Endodermal cell (in vitro differentiated cells): ENCODE measurements at regions not wholly inside any gene's neighbourhood (a gene's known extent, or its start where the extent isn't known, plus 50 kb on each side); places are given as distances from the start of the nearest gene placed in this dataset.
A peak's percentile ranks its signal among the peaks of the same experiment; 100 is the strongest.

Experiments used
- DNase-seq: peaks from one replicate; pipeline ENCODE4 v3.0.0-alpha.2; 2017
- H3K27ac ChIP-seq: 2 replicates; pipeline ENCODE4 v1.5.1; 2013; ENCODE audit warnings: mild to moderate bottlenecking, low read depth, low read length, moderate library complexity
- H3K27me3 ChIP-seq: 2 replicates; pipeline ENCODE4 v1.6.1; 2013; ENCODE audit warnings: mild to moderate bottlenecking, low read length, moderate library complexity; ENCODE audit not compliant: insufficient read depth, control insufficient read depth, poor library complexity, severe bottlenecking
- H3K36me3 ChIP-seq: 2 replicates; pipeline ENCODE4 v1.7.0; 2013; ENCODE audit warnings: mild to moderate bottlenecking, low read length, moderate library complexity; ENCODE audit not compliant: control insufficient read depth, insufficient read depth
- H3K4me1 ChIP-seq: one replicate; pipeline ENCODE4 v1.7.0; 2013; ENCODE audit warnings: low read length; ENCODE audit not compliant: control insufficient read depth, insufficient read depth
- H3K4me3 ChIP-seq: 2 replicates; pipeline ENCODE4 v1.5.1; 2013; ENCODE audit warnings: mild to moderate bottlenecking, low read length, moderate library complexity
- H3K9ac ChIP-seq: 2 replicates; pipeline ENCODE4 v1.6.1; 2013; ENCODE audit warnings: mild to moderate bottlenecking, low read length, moderate library complexity; ENCODE audit not compliant: poor library complexity, severe bottlenecking; ENCODE audit errors: extremely low read depth
- H3K9me3 ChIP-seq: 2 replicates; pipeline ENCODE4 v1.6.1; 2013; ENCODE audit warnings: mild to moderate bottlenecking, low read length, moderate library complexity; ENCODE audit not compliant: control insufficient read depth
- H3K27ac Mint-ChIP-seq: 2 replicates; pipeline ENCODE4 v1.8.0; 2020; ENCODE audit warnings: mixed read lengths
- H3K27me3 Mint-ChIP-seq: 2 replicates; pipeline ENCODE4 v1.8.0; 2021; ENCODE audit warnings: mild to moderate bottlenecking, mixed read lengths; ENCODE audit not compliant: insufficient read depth
- H3K36me3 Mint-ChIP-seq: 2 replicates; pipeline ENCODE4 v1.8.0; 2020; ENCODE audit warnings: low read depth, mixed read lengths
- H3K4me1 Mint-ChIP-seq: 2 replicates; pipeline ENCODE4 v1.8.0; 2020; ENCODE audit warnings: mixed read lengths
- H3K4me3 Mint-ChIP-seq: 2 replicates; pipeline ENCODE4 v1.8.0; 2020; ENCODE audit warnings: mild to moderate bottlenecking, moderate library complexity, mixed read lengths
- H3K9me3 Mint-ChIP-seq: 2 replicates; pipeline ENCODE4 v1.8.0; 2020; ENCODE audit warnings: mild to moderate bottlenecking, mixed read lengths
- WGBS, 2 experiments: methylation state at CpG; one replicate each; pipeline versions ENCODE4 v1.1.5 to v1.1.7; 2013; ENCODE audit warnings: missing lambda C conversion rate in 2 of 2, mixed read lengths in 1 of 2; ENCODE audit not compliant: insufficient coverage in 1 of 2, insufficient read length in 1 of 2; 5-methylcytosine and 5-hydroxymethylcytosine counted together
- TF ChIP-seq, protein P1 (sequence below): fragments of 200-600 bp; sonication (generic); conservative IDR thresholded peaks from 2 replicates; pipeline ENCODE4 v1.5.0; 2021; ENCODE audit warnings: antibody characterized with exemption, mild to moderate bottlenecking

DNA sequence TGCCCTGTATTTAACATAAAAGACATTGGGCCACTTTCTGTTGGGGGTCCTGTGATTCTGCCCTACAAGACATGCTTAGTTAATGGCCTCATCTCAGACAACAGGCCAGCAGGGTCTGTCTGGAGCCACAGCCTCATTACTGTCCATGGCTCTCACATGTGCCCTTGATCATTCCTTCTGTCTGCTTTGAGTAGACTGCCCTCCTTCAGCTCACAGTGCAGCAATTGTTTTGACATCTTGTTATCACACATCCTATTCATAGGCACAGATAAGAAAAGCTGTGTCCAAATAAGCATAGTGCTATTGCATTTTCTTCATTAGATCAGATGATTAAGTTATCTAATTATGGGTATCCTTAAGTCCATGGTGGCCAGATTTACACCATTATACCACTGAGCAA is 127.9 kb downstream of the KCTD12 start:
- H3K4me1 Mint-ChIP-seq, result peaks cover 8% of the 10 kb centered on the region
- no peaks in the 10 kb centered on the region for H3K9me3 Mint-ChIP-seq
- no peak overlapping the region for H3K4me3 ChIP-seq
- H3K27ac Mint-ChIP-seq, result no peak overlapping the region
- H3K36me3 ChIP-seq, result no peaks in the 10 kb centered on the region
- no peak overlapping the region for H3K4me3 Mint-ChIP-seq
- no peaks in the 10 kb centered on the region for H3K36me3 Mint-ChIP-seq
- H3K9me3 ChIP-seq, result no peaks in the 10 kb centered on the region
- TF ChIP-seq, protein P1, sequence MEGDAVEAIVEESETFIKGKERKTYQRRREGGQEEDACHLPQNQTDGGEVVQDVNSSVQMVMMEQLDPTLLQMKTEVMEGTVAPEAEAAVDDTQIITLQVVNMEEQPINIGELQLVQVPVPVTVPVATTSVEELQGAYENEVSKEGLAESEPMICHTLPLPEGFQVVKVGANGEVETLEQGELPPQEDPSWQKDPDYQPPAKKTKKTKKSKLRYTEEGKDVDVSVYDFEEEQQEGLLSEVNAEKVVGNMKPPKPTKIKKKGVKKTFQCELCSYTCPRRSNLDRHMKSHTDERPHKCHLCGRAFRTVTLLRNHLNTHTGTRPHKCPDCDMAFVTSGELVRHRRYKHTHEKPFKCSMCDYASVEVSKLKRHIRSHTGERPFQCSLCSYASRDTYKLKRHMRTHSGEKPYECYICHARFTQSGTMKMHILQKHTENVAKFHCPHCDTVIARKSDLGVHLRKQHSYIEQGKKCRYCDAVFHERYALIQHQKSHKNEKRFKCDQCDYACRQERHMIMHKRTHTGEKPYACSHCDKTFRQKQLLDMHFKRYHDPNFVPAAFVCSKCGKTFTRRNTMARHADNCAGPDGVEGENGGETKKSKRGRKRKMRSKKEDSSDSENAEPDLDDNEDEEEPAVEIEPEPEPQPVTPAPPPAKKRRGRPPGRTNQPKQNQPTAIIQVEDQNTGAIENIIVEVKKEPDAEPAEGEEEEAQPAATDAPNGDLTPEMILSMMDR, result no peak
- no peaks in the 10 kb centered on the region for H3K27me3 ChIP-seq
- H3K4me1 ChIP-seq, result peaks cover 8% of the 10 kb centered on the region
- no peaks in the 10 kb centered on the region for H3K27me3 Mint-ChIP-seq
- no peak overlapping the region for H3K9ac ChIP-seq
- DNase-seq, result no peak
- peak overlapping the region; percentile 76 for H3K27ac ChIP-seq

- no peak overlapping the region for H3K27ac Mint-ChIP-seq
- Histone ChIP-seq H3K4me3 (no peak overlapping the region), H3K36me3 (no peaks in the 10 kb centered on the region), H3K27ac (no peak overlapping the region), H3K27me3 (no peaks in the 10 kb centered on the region), H3K9ac (no peak overlapping the region), H3K9me3 (no peaks in the 10 kb centered on the region), H3K4me1 (peaks cover 8% of the 10 kb centered on the region)
- H3K4me1 Mint-ChIP-seq, result peaks cover 8% of the 10 kb centered on the region
- TF ChIP-seq, protein P1, result no peak
- no peaks in the 10 kb centered on the region for H3K9me3 Mint-ChIP-seq
- H3K27me3 Mint-ChIP-seq, result no peaks in the 10 kb centered on the region
- H3K36me3 Mint-ChIP-seq, result no peaks in the 10 kb centered on the region
- H3K4me3 Mint-ChIP-seq, result no peak overlapping the region
- no peak for DNase-seq
- WGBS, 2 experiments, result 86 to 92% methylated on average over 1 to 2 of the region's 2 CpGs
Observed at GRCh38 chr13:76756451-76756850, 129.8 kb downstream of the KCTD12 start.

DNA sequence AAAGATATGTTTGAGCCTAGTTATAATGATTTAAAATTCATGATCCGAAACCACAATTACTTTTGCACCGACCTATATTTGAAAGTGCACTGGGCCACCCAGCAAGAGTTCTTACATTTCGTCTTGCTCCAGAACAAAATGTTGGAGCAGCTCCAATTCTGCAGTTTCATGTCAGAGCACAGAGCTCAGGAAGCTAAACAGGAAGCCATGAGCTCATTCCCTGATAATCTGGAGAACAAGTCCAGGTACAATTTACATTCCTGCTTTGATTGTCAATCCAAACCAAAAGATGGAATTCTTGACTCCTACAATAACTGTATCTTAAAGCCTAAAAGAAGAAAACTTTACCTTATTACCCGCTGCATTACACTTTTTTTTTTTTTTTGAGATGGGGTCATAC is 131.8 kb downstream of the KCTD12 start:
- TF ChIP-seq, protein P1, result no peak
- H3K4me3 ChIP-seq, result no peak overlapping the region
- no peaks in the 10 kb centered on the region for H3K27me3 ChIP-seq
- no peak for DNase-seq
- 94 to 100% methylated on average over 4 of the region's 4 CpGs for WGBS, 2 experiments
- H3K9ac ChIP-seq, result no peak overlapping the region
- H3K9me3 ChIP-seq, result no peaks in the 10 kb centered on the region
- H3K36me3 Mint-ChIP-seq, result no peaks in the 10 kb centered on the region
- H3K9me3 Mint-ChIP-seq, result no peaks in the 10 kb centered on the region
- peaks cover 8% of the 10 kb centered on the region for H3K4me1 Mint-ChIP-seq
- peaks cover 8% of the 10 kb centered on the region for H3K4me1 ChIP-seq
- H3K27me3 Mint-ChIP-seq, result no peaks in the 10 kb centered on the region
- H3K4me3 Mint-ChIP-seq, result no peak overlapping the region
- no peak overlapping the region for H3K27ac ChIP-seq
- no peak overlapping the region for H3K27ac Mint-ChIP-seq
- H3K36me3 ChIP-seq, result no peaks in the 10 kb centered on the region
